Loucy (cell line): ENCODE measurements at regions not wholly inside any gene's neighbourhood (a gene's known extent, or its start where the extent isn't known, plus 50 kb on each side); places are given as distances from the start of the nearest gene placed in this dataset.

ENCODE experiments used
- H2AFZ ChIP-seq: fragments of 200-600 bp; sonication (generic); 2 replicates; pipeline ENCODE4 v1.6.0; 2016; ENCODE audit warnings: antibody characterized with exemption, mild to moderate bottlenecking, low read length, moderate library complexity
- H3F3A ChIP-seq: fragments of 200-600 bp; 2 replicates; pipeline ENCODE4 v1.6.0; 2016; ENCODE audit warnings: antibody characterized with exemption, low read depth, mild to moderate bottlenecking
- H3K27me3 ChIP-seq: fragments of 200-600 bp; sonication (generic); 2 replicates; pipeline ENCODE4 v1.6.1; 2014; ENCODE audit warnings: low read length, mild to moderate bottlenecking; ENCODE audit not compliant: insufficient read depth, poor library complexity, severe bottlenecking
- H3K36me3 ChIP-seq: fragments of 200-600 bp; sonication (generic); 2 replicates; pipeline ENCODE4 v1.6.1; 2016; ENCODE audit warnings: low read length; ENCODE audit not compliant: insufficient read depth
- H3K4me1 ChIP-seq: fragments of 200-600 bp; sonication (generic); 2 replicates; pipeline ENCODE4 v1.5.1; 2014; ENCODE audit warnings: low read length, mild to moderate bottlenecking; ENCODE audit not compliant: insufficient read depth, poor library complexity, severe bottlenecking
- H3K4me2 ChIP-seq: fragments of 200-600 bp; sonication (generic); 2 replicates; pipeline ENCODE4 v1.6.0; 2014; ENCODE audit warnings: antibody characterized with exemption, low read length, low read depth, mild to moderate bottlenecking; ENCODE audit not compliant: poor library complexity, severe bottlenecking
- H3K4me3 ChIP-seq: fragments of 200-600 bp; sonication (generic); 2 replicates; pipeline ENCODE4 v1.5.1; 2014; ENCODE audit warnings: low read length, mild to moderate bottlenecking, mixed read lengths; ENCODE audit not compliant: poor library complexity, severe bottlenecking
- H3K79me2 ChIP-seq: fragments of 200-600 bp; sonication (generic); 2 replicates; pipeline ENCODE4 v1.6.1; 2014; ENCODE audit warnings: low read length; ENCODE audit not compliant: insufficient read depth
- H3K9ac ChIP-seq: fragments of 200-600 bp; sonication (generic); 2 replicates; pipeline ENCODE4 v1.6.0; 2014; ENCODE audit warnings: mild to moderate bottlenecking, low read depth, low read length, moderate library complexity; ENCODE audit not compliant: poor library complexity, severe bottlenecking
- H3K9me2 ChIP-seq: fragments of 200-600 bp; sonication (generic); replicated peaks from 2 replicates; pipeline ENCODE4 v1.6.1; 2016; ENCODE audit warnings: low read depth, low read length, mixed read lengths
- H3K9me3 ChIP-seq: fragments of 200-600 bp; sonication (generic); 2 replicates; pipeline ENCODE4 v1.6.1; 2014; ENCODE audit warnings: mild to moderate bottlenecking, antibody characterized with exemption, low read length, low read depth; ENCODE audit not compliant: insufficient read depth
- H4K20me1 ChIP-seq: fragments of 200-600 bp; sonication (generic); 2 replicates; pipeline ENCODE4 v1.6.0; 2014; ENCODE audit warnings: antibody characterized with exemption, low read length, mild to moderate bottlenecking; ENCODE audit not compliant: insufficient read depth, poor library complexity, severe bottlenecking
- EZH2phosphoT487 ChIP-seq: fragments of 200-600 bp; IDR thresholded peaks from 2 replicates; pipeline ENCODE4 v1.6.1; 2018; ENCODE audit warnings: antibody characterized with exemption, mild to moderate bottlenecking, moderate library complexity, borderline replicate concordance
- TF ChIP-seq, protein P1 (sequence below): fragments of 200-600 bp; sonication (generic); conservative IDR thresholded peaks from 2 replicates; pipeline ENCODE4 v1.5.1; 2014; ENCODE audit warnings: mild to moderate bottlenecking, antibody characterized with exemption, low read length

DNA sequence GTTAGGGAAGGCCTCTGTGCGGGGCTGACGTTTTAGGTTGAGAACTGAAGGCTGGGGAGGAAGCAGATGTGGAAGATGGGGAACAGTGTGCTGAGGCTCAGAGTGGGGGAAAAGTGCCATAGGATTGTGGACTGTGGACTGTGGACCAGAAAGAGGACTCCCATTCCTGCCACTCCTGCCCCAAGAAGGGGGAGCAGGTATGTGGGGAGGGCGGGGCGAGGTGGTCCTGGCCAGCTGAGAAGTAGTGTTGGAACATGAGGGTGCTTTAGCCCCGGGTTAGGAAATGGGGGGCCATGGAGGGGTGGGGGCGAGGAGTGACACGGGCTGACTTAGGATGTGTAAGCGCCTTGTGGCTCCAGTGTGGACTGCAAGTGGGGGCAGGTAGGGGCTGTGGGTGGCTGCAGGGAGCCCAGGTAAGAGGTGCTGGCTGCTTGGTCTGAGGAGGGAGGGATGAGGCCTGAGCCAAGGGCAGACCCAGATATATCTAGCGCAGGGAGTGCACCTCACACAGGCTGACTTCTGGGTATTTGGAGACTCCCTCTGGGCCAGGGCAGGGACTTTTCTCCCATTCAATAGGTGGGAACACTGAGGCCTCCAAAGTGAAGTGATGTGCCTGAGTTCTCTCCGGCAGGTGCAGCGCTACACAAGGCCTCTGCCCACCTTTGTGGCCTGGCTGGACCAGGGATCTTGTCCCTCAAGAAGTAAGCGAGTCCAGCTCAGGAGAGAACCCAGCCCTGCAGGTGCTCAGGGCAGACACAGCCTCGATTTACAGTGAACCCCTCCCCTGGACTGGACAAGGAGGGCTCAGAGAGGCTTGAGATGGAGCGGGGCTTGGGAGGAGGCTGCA, 76.6 kb upstream of the TOX2 start:
- H3K9me2 ChIP-seq, result no peaks in the 10 kb centered on the region
- no peaks in the 10 kb centered on the region for H3K36me3 ChIP-seq
- no peaks in the 10 kb centered on the region for H3K27me3 ChIP-seq
- H2AFZ ChIP-seq, result no peak overlapping the region
- no peaks in the 10 kb centered on the region for H3K9me3 ChIP-seq
- H3K4me2 ChIP-seq, result no peak overlapping the region
- H4K20me1 ChIP-seq, result no peaks in the 10 kb centered on the region
- no peak overlapping the region for H3K9ac ChIP-seq
- H3F3A ChIP-seq, result no peaks in the 10 kb centered on the region
- no peaks in the 10 kb centered on the region for H3K79me2 ChIP-seq
- H3K4me1 ChIP-seq, result peaks cover 19% of the 10 kb centered on the region
- H3K4me3 ChIP-seq, result no peak overlapping the region
- TF ChIP-seq, protein P1, sequence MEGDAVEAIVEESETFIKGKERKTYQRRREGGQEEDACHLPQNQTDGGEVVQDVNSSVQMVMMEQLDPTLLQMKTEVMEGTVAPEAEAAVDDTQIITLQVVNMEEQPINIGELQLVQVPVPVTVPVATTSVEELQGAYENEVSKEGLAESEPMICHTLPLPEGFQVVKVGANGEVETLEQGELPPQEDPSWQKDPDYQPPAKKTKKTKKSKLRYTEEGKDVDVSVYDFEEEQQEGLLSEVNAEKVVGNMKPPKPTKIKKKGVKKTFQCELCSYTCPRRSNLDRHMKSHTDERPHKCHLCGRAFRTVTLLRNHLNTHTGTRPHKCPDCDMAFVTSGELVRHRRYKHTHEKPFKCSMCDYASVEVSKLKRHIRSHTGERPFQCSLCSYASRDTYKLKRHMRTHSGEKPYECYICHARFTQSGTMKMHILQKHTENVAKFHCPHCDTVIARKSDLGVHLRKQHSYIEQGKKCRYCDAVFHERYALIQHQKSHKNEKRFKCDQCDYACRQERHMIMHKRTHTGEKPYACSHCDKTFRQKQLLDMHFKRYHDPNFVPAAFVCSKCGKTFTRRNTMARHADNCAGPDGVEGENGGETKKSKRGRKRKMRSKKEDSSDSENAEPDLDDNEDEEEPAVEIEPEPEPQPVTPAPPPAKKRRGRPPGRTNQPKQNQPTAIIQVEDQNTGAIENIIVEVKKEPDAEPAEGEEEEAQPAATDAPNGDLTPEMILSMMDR, result no peak
- TF ChIP-seq EZH2phosphoT487, result no peak

DNA sequence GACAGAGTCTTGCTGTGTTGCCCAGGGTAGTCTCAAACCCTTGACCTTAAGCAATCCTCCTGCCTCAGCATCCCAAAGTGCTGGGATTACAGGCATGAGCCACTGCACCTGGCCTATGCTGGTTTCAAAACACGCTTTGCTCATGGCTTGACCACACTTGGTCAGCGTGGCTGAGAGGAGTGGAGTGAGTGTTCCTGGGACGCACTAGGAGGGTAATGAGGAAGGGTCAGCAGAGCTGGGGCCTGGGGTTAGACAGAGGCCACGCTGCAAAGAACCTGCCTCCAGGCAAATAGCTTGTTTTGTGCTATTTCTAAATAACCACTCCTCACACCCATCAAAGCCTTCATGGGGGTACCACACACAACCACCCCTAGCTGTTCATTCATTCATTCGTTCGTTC, 77.9 kb upstream of the TOX2 start:
- Histone ChIP-seq H3K36me3 (no peaks in the 10 kb centered on the region), H3F3A (no peaks in the 10 kb centered on the region), H3K4me1 (peaks cover 19% of the 10 kb centered on the region), H3K79me2 (no peaks in the 10 kb centered on the region), H3K4me2 (no peak overlapping the region), H4K20me1 (no peaks in the 10 kb centered on the region), H3K27me3 (no peaks in the 10 kb centered on the region), H3K9me3 (no peaks in the 10 kb centered on the region), H3K9me2 (no peaks in the 10 kb centered on the region), H2AFZ (no peak overlapping the region), H3K9ac (no peak overlapping the region), H3K4me3 (no peak overlapping the region)
- no peak for TF ChIP-seq EZH2phosphoT487
- TF ChIP-seq, protein P1, result no peak

DNA sequence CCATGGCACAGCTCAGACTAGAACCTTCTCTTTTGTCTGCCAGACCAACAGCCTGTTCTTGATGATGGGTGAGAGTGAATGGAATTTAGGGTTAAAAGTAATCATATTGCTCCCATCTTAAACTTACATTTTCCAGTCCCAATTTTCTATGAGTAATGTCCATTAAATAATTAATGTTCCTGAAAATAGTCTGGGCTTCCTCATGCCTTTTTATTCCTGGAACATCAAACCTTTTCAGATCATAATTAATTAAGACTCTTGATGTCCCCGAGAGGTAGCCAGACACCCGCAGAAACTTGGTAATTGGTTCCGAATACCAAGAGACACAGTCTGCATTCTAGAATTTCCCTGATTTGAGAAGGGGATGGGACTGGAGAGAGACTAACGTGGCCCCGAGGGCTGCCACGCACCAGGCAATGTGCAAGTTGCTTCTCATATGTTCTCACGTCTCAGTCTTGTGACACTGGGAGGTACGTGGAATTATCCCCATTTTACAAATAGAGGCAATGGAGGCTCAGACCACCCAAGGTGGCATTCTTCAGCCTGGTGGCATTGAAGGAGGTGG, 78.6 kb upstream of the TOX2 start:
- TF ChIP-seq EZH2phosphoT487, result no peak
- TF ChIP-seq, protein P1, result no peak
- Histone ChIP-seq H3K9me3 (no peaks in the 10 kb centered on the region), H3K27me3 (no peaks in the 10 kb centered on the region), H3K79me2 (no peaks in the 10 kb centered on the region), H3K36me3 (no peaks in the 10 kb centered on the region), H3F3A (no peaks in the 10 kb centered on the region), H2AFZ (no peak overlapping the region), H3K9me2 (no peaks in the 10 kb centered on the region), H3K4me1 (peaks cover 19% of the 10 kb centered on the region), H4K20me1 (no peaks in the 10 kb centered on the region), H3K9ac (no peak overlapping the region), H3K4me2 (no peak overlapping the region), H3K4me3 (no peak overlapping the region)
